ENCODE measurements at regions not wholly inside any gene's neighbourhood (a gene's known extent, or its start where the extent isn't known, plus 50 kb on each side); places are given as distances from the start of the nearest gene placed in this dataset.

DNA sequence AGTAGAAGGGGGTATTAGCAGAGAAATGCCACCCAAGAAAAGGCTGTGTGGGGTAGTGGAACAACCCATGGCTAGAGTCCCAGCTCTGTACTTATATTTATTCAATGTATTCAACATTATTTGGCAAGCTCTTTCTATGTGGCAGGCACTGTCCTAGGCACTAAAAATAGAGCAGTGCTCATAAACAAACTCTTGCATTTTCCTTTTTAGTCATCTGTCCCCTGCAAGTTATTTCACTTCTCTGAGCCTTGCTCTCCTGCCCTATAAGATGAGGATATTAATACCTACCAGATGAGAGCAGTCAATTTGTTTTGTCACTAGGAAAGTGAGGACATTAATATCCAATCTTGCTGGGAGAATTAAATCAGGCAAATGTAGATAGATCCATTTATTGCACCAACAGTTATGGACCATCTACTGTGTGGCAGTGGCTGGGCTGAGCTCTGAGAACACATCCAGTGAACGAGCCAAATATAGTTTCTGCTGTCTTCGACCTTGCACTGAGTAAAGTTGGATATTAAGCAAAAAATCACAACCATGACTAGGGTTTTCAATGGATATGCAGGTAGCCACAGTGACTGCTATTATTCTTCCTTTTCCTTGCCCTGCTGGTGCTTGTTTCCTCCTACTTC, 314.3 kb upstream of the TBX3 start:
- Histone ChIP-seq H2AFZ (ENCODE audit: low read depth, low read length) (no peak overlapping the region), H3K79me2 (replicated peaks; ENCODE audit: insufficient read depth, low read length) (no peaks in the 10 kb centered on the region), H3K4me2 (ENCODE audit: low read length) (no peak overlapping the region), H4K20me1 (ENCODE audit: insufficient read depth) (no peaks in the 10 kb centered on the region), H3K4me3 (ENCODE audit: low read length) (no peak overlapping the region), H3K9me2 (ENCODE audit: insufficient read depth, low read length) (no peaks in the 10 kb centered on the region), H3K36me3 (ENCODE audit: insufficient read depth, low read length) (no peaks in the 10 kb centered on the region), H3K27ac (ENCODE audit: low read length) (no peak overlapping the region), H3K27me3 (ENCODE audit: insufficient read depth, low read depth, low read length) (no peaks in the 10 kb centered on the region), H3F3A (ENCODE audit: insufficient read depth, low read length, poor library complexity, severe bottlenecking) (no peaks in the 10 kb centered on the region), H3K9me3 (ENCODE audit: low read length) (no peaks in the 10 kb centered on the region), H3K9ac (ENCODE audit: low read length) (no peak overlapping the region)
- TF ChIP-seq SMC3 (conservative IDR thresholded peaks at IDR 0.05; ENCODE audit: poor library complexity) (no peak), TAF1 (IDR thresholded peaks at IDR 0.05; ENCODE audit: low read depth) (no peak), RAD21 (conservative IDR thresholded peaks at IDR 0.05) (no peak), EZH2 (IDR thresholded peaks at IDR 0.05; ENCODE audit: borderline replicate concordance, insufficient read depth, low read length, poor library complexity, severe bottlenecking) (no peak), EP300 (conservative IDR thresholded peaks at IDR 0.05; ENCODE audit: poor library complexity, severe bottlenecking) (no peak)
- TF ChIP-seq, protein P1, sequence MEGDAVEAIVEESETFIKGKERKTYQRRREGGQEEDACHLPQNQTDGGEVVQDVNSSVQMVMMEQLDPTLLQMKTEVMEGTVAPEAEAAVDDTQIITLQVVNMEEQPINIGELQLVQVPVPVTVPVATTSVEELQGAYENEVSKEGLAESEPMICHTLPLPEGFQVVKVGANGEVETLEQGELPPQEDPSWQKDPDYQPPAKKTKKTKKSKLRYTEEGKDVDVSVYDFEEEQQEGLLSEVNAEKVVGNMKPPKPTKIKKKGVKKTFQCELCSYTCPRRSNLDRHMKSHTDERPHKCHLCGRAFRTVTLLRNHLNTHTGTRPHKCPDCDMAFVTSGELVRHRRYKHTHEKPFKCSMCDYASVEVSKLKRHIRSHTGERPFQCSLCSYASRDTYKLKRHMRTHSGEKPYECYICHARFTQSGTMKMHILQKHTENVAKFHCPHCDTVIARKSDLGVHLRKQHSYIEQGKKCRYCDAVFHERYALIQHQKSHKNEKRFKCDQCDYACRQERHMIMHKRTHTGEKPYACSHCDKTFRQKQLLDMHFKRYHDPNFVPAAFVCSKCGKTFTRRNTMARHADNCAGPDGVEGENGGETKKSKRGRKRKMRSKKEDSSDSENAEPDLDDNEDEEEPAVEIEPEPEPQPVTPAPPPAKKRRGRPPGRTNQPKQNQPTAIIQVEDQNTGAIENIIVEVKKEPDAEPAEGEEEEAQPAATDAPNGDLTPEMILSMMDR (IDR thresholded peaks at IDR 0.05; ENCODE audit: poor library complexity, severe bottlenecking): no peak

- no peaks in the 10 kb centered on the region for H3K9me2 ChIP-seq (ENCODE audit: insufficient read depth, low read length)
- no peaks in the 10 kb centered on the region for H3K79me2 ChIP-seq (replicated peaks; ENCODE audit: insufficient read depth, low read length)
- H4K20me1 ChIP-seq (ENCODE audit: insufficient read depth): no peaks in the 10 kb centered on the region
- H2AFZ ChIP-seq (ENCODE audit: low read depth, low read length): no peak overlapping the region
- no peaks in the 10 kb centered on the region for H3F3A ChIP-seq (ENCODE audit: insufficient read depth, low read length, poor library complexity, severe bottlenecking)
- no peaks in the 10 kb centered on the region for H3K27me3 ChIP-seq (ENCODE audit: insufficient read depth, low read depth, low read length)
- no peak overlapping the region for H3K4me3 ChIP-seq (ENCODE audit: low read length)
- H3K9me3 ChIP-seq (ENCODE audit: low read length): no peaks in the 10 kb centered on the region
- H3K27ac ChIP-seq (ENCODE audit: low read length): no peak overlapping the region
- TF ChIP-seq SMC3 (conservative IDR thresholded peaks at IDR 0.05; ENCODE audit: poor library complexity) (no peak), EP300 (conservative IDR thresholded peaks at IDR 0.05; ENCODE audit: poor library complexity, severe bottlenecking) (no peak), MXI1 (conservative IDR thresholded peaks at IDR 0.05; ENCODE audit: poor library complexity, severe bottlenecking) (no peak), POLR2AphosphoS5 (IDR thresholded peaks at IDR 0.05) (no peak), REST (IDR thresholded peaks at IDR 0.05; ENCODE audit: borderline replicate concordance) (no peak), RAD21 (conservative IDR thresholded peaks at IDR 0.05) (no peak)
- TF ChIP-seq, protein P1 (IDR thresholded peaks at IDR 0.05; ENCODE audit: poor library complexity, severe bottlenecking): no peak
- no peak overlapping the region for H3K4me2 ChIP-seq (ENCODE audit: low read length)
- H3K36me3 ChIP-seq (ENCODE audit: insufficient read depth, low read length): no peaks in the 10 kb centered on the region
- H3K9ac ChIP-seq (ENCODE audit: low read length): no peak overlapping the region
Measured at GRCh38 chr12:114996382-114996781, 312.4 kb upstream of the TBX3 start.
